GM12878 (cell line): ENCODE measurements at regions not wholly inside any gene's neighbourhood (a gene's known extent, or its start where the extent isn't known, plus 50 kb on each side); places are given as distances from the start of the nearest gene placed in this dataset.

Experiments used
- CTCF ChIP-seq, 3 experiments: IDR thresholded peaks in 2 of 3; conservative IDR thresholded peaks in 1 of 3; 2 replicates each; pipeline ENCODE4 v1.5.1; 2011; ENCODE audit warnings: low read depth in 3 of 3, low read length in 3 of 3, mild to moderate bottlenecking in 3 of 3, control low read depth in 2 of 3, moderate library complexity in 2 of 3, inconsistent platforms in 1 of 3, mixed read lengths in 1 of 3; ENCODE audit not compliant: control insufficient read depth in 2 of 3, insufficient read depth in 1 of 3; ENCODE audit errors: extremely low read depth in 1 of 3
- HSF1 ChIP-seq: fragments of 150-350 bp; IDR thresholded peaks from 2 replicates; pipeline ENCODE4 v1.6.1; 2014; ENCODE audit warnings: mild to moderate bottlenecking, low read depth, low read length
- NR2C2 ChIP-seq: IDR thresholded peaks from 2 replicates; pipeline ENCODE4 v1.6.1; 2011; ENCODE audit warnings: borderline replicate concordance, low read depth; ENCODE audit not compliant: control insufficient read depth, insufficient read length
- RAD21 ChIP-seq: IDR thresholded peaks from 2 replicates; pipeline ENCODE4 v1.6.1; 2011; ENCODE audit warnings: mild to moderate bottlenecking, low read depth, low read length, moderate library complexity; ENCODE audit not compliant: insufficient read depth
- RELA ChIP-seq: fragments of 450-650 bp; IDR thresholded peaks from 2 replicates; pipeline ENCODE4 v1.8.0; 2014; ENCODE audit warnings: borderline replicate concordance; ENCODE audit not compliant: partially characterized antibody
- WRNIP1 ChIP-seq: IDR thresholded peaks from 2 replicates; pipeline ENCODE4 v1.6.1; 2011; ENCODE audit warnings: low read depth, low read length, improper control_type of control experiment, borderline replicate concordance
- ZBTB33 ChIP-seq: fragments of 450-650 bp; IDR thresholded peaks from 2 replicates; pipeline ENCODE4 v1.6.1; 2017; ENCODE audit warnings: mild to moderate bottlenecking

- no peak for TF ChIP-seq CTCF (IDR thresholded peaks at IDR 0.05 in 2 of 3, conservative IDR thresholded peaks at IDR 0.05 in 1 of 3; ENCODE audit: control insufficient read depth in 2 of 3, extremely low read depth in 1 of 3, insufficient read depth in 1 of 3, low read depth in 3 of 3, low read length in 3 of 3)
- TF ChIP-seq RELA, result no peak
- no peak for TF ChIP-seq HSF1
- TF ChIP-seq ZBTB33, result no peak
- TF ChIP-seq WRNIP1, result no peak
- TF ChIP-seq RAD21, result no peak
- no peak for TF ChIP-seq NR2C2
These were observed 58.4 kb upstream of the TNS3 start for GRCh38 chr7:47640265-47640664.
